Liver (tissue), 8 donors: ENCODE measurements at regions not wholly inside any gene's neighbourhood (a gene's known extent, or its start where the extent isn't known, plus 50 kb on each side); places are given as distances from the start of the nearest gene placed in this dataset.

Source experiments
- DNase-seq: peaks from one replicate; pipeline ENCODE4 v3.0.0-alpha.2; 2017; ENCODE audit warnings: low spot score
- H3K27ac ChIP-seq, 2 donors: one replicate each; pipeline ENCODE4 v1.7.0; 2013; ENCODE audit warnings: inconsistent platforms in 2 of 2, low read length in 2 of 2, control low read depth in 1 of 2, low read depth in 1 of 2, mild to moderate bottlenecking in 1 of 2
- H3K27me3 ChIP-seq, 4 donors: one replicate each; pipeline versions ENCODE4 v1.6.1 to v1.7.0; 2013; ENCODE audit warnings: low read length in 3 of 4, inconsistent platforms in 1 of 4, mild to moderate bottlenecking in 1 of 4, moderate library complexity in 1 of 4; ENCODE audit not compliant: control insufficient read depth in 4 of 4, insufficient read depth in 4 of 4
- H3K36me3 ChIP-seq, 4 donors: one replicate each; pipeline versions ENCODE4 v1.6.1 to v1.7.0; 2013; ENCODE audit warnings: low read length in 3 of 4, mild to moderate bottlenecking in 3 of 4, low read depth in 1 of 4, moderate library complexity in 1 of 4; ENCODE audit not compliant: control insufficient read depth in 4 of 4, insufficient read depth in 3 of 4
- H3K4me1 ChIP-seq, 4 donors: one replicate each; pipeline versions ENCODE4 v1.6.1 to v1.7.0; 2013; ENCODE audit warnings: low read length in 3 of 4, mild to moderate bottlenecking in 3 of 4, moderate library complexity in 1 of 4; ENCODE audit not compliant: control insufficient read depth in 4 of 4, insufficient read depth in 4 of 4
- H3K4me3 ChIP-seq, 3 donors: one replicate each; pipeline versions ENCODE4 v1.6.1 to v1.7.0; 2013; ENCODE audit warnings: low read length in 3 of 3, control low read depth in 1 of 3, low read depth in 1 of 3, mild to moderate bottlenecking in 1 of 3
- H3K9ac ChIP-seq, 2 donors: one replicate each; pipeline ENCODE4 v1.7.0; 2013; ENCODE audit warnings: low read length in 2 of 2, mild to moderate bottlenecking in 2 of 2, moderate library complexity in 2 of 2, control low read depth in 1 of 2, low read depth in 1 of 2
- H3K9me3 ChIP-seq, 4 donors: one replicate each; pipeline versions ENCODE4 v1.6.1 to v1.7.0; 2013; ENCODE audit warnings: low read length in 3 of 4; ENCODE audit not compliant: control insufficient read depth in 4 of 4
- ATF3 ChIP-seq: IDR thresholded peaks from 2 replicates; pipeline ENCODE4 v1.6.1; 2016; ENCODE audit warnings: antibody characterized with exemption
- EGR1 ChIP-seq, 2 donors: IDR thresholded peaks; 2 replicates each; pipeline ENCODE4 v1.6.1; 2016 to 2018; ENCODE audit warnings: antibody characterized with exemption in 2 of 2, low read depth in 2 of 2
- FOXA1 ChIP-seq: IDR thresholded peaks from 2 replicates; pipeline ENCODE4 v1.6.1; 2016; ENCODE audit warnings: antibody characterized with exemption
- FOXA2 ChIP-seq: IDR thresholded peaks from 2 replicates; pipeline ENCODE4 v1.6.1; 2016; ENCODE audit warnings: antibody characterized with exemption
- GABPA ChIP-seq, 2 donors: IDR thresholded peaks in 1 of 2; conservative IDR thresholded peaks in 1 of 2; 2 replicates each; pipeline ENCODE4 v1.6.1; 2016; ENCODE audit warnings: antibody characterized with exemption in 2 of 2, mild to moderate bottlenecking in 1 of 2, moderate library complexity in 1 of 2
- HNF4A ChIP-seq, 2 donors: conservative IDR thresholded peaks; 2 replicates each; pipeline ENCODE4 v1.6.1; 2016; ENCODE audit warnings: antibody characterized with exemption in 2 of 2, mild to moderate bottlenecking in 2 of 2
- HNF4G ChIP-seq: IDR thresholded peaks from 2 replicates; pipeline ENCODE4 v1.6.1; 2016; ENCODE audit warnings: antibody characterized with exemption
- JUND ChIP-seq, 2 donors: IDR thresholded peaks; 2 replicates each; pipeline ENCODE4 v1.6.1; 2016; ENCODE audit warnings: antibody characterized with exemption in 2 of 2
- MAX ChIP-seq: IDR thresholded peaks from 2 replicates; pipeline ENCODE4 v1.6.1; 2016; ENCODE audit warnings: antibody characterized with exemption
- NR2F2 ChIP-seq: IDR thresholded peaks from 2 replicates; pipeline ENCODE4 v1.6.1; 2016; ENCODE audit warnings: antibody characterized with exemption
- RAD21 ChIP-seq, 2 donors: IDR thresholded peaks; 2 replicates each; pipeline ENCODE4 v1.6.1; 2016; ENCODE audit warnings: antibody characterized with exemption in 2 of 2, mild to moderate bottlenecking in 2 of 2
- REST ChIP-seq: IDR thresholded peaks from 2 replicates; pipeline ENCODE4 v1.6.1; 2016; ENCODE audit warnings: antibody characterized with exemption, mild to moderate bottlenecking
- RXRA ChIP-seq, 2 donors: IDR thresholded peaks; 2 replicates each; pipeline ENCODE4 v1.6.1; 2017 to 2018; ENCODE audit warnings: antibody characterized with exemption in 2 of 2, mild to moderate bottlenecking in 1 of 2
- SP1 ChIP-seq: IDR thresholded peaks from 2 replicates; pipeline ENCODE4 v1.6.1; 2018; ENCODE audit warnings: antibody characterized with exemption, mild to moderate bottlenecking
- TAF1 ChIP-seq: conservative IDR thresholded peaks from 2 replicates; pipeline ENCODE4 v1.6.1; 2016; ENCODE audit warnings: antibody characterized with exemption, mild to moderate bottlenecking
- YY1 ChIP-seq: IDR thresholded peaks from 2 replicates; pipeline ENCODE4 v1.6.1; 2016; ENCODE audit warnings: antibody characterized with exemption, mild to moderate bottlenecking
- WGBS: extraction: QIAGEN DNeasy Blood & Tissue Kit; methylation state at CpG from one replicate; pipeline ENCODE4 v1.1.7; 2013; 5-methylcytosine and 5-hydroxymethylcytosine counted together
- TF ChIP-seq, protein P1 (sequence below): fragments of 150-350 bp; IDR thresholded peaks from 2 replicates; pipeline ENCODE4 v1.5.1; 2017; ENCODE audit warnings: improper control_type of control experiment, low read depth, low read length; ENCODE audit not compliant: missing input control
- TF ChIP-seq, protein P2 (sequence below): IDR thresholded peaks from 2 replicates; pipeline ENCODE4 v1.6.1; 2016; ENCODE audit warnings: antibody characterized with exemption
- donor health status: healthy.
- donor health status: healthy.
- donor health status: healthy.
- donor health status: healthy.
- donor health status: healthy.

GRCh38 chr3:94596141-94596540 lies 533.3 kb downstream of the NSUN3 start (continued):
- TF ChIP-seq, protein P1, sequence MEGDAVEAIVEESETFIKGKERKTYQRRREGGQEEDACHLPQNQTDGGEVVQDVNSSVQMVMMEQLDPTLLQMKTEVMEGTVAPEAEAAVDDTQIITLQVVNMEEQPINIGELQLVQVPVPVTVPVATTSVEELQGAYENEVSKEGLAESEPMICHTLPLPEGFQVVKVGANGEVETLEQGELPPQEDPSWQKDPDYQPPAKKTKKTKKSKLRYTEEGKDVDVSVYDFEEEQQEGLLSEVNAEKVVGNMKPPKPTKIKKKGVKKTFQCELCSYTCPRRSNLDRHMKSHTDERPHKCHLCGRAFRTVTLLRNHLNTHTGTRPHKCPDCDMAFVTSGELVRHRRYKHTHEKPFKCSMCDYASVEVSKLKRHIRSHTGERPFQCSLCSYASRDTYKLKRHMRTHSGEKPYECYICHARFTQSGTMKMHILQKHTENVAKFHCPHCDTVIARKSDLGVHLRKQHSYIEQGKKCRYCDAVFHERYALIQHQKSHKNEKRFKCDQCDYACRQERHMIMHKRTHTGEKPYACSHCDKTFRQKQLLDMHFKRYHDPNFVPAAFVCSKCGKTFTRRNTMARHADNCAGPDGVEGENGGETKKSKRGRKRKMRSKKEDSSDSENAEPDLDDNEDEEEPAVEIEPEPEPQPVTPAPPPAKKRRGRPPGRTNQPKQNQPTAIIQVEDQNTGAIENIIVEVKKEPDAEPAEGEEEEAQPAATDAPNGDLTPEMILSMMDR, result no peak
- no peak for TF ChIP-seq FOXA2
- TF ChIP-seq, protein P2, sequence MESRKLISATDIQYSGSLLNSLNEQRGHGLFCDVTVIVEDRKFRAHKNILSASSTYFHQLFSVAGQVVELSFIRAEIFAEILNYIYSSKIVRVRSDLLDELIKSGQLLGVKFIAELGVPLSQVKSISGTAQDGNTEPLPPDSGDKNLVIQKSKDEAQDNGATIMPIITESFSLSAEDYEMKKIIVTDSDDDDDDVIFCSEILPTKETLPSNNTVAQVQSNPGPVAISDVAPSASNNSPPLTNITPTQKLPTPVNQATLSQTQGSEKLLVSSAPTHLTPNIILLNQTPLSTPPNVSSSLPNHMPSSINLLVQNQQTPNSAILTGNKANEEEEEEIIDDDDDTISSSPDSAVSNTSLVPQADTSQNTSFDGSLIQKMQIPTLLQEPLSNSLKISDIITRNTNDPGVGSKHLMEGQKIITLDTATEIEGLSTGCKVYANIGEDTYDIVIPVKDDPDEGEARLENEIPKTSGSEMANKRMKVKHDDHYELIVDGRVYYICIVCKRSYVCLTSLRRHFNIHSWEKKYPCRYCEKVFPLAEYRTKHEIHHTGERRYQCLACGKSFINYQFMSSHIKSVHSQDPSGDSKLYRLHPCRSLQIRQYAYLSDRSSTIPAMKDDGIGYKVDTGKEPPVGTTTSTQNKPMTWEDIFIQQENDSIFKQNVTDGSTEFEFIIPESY, result no peak
- TF ChIP-seq EGR1 (IDR thresholded peaks at IDR 0.05; ENCODE audit: low read depth in 2 of 2), result no peak
- no peak for TF ChIP-seq HNF4A (conservative IDR thresholded peaks at IDR 0.05)
- TF ChIP-seq GABPA (IDR thresholded peaks at IDR 0.05 in 1 of 2, conservative IDR thresholded peaks at IDR 0.05 in 1 of 2), result no peak

- Histone ChIP-seq H3K9me3 (no peaks in the 10 kb centered on the region), H3K4me3 (no peak overlapping the region), H3K27ac (no peak overlapping the region), H3K4me1 (no peaks in the 10 kb centered on the region), H3K27me3 (no peaks in the 10 kb centered on the region), H3K36me3 (no peaks in the 10 kb centered on the region), H3K9ac (no peak overlapping the region)
- WGBS, result 52% methylated on average over 4 of the region's 4 CpGs
- TF ChIP-seq MAX (no peak), FOXA1 (no peak), GABPA (IDR thresholded peaks at IDR 0.05 in 1 of 2, conservative IDR thresholded peaks at IDR 0.05 in 1 of 2) (no peak), REST (no peak), JUND (IDR thresholded peaks at IDR 0.05) (no peak), EGR1 (IDR thresholded peaks at IDR 0.05; ENCODE audit: low read depth in 2 of 2) (no peak), HNF4G (no peak), FOXA2 (no peak), TAF1 (no peak), NR2F2 (no peak), YY1 (no peak), SP1 (no peak), ATF3 (no peak), RAD21 (IDR thresholded peaks at IDR 0.05) (no peak), HNF4A (conservative IDR thresholded peaks at IDR 0.05) (no peak), RXRA (IDR thresholded peaks at IDR 0.05) (no peak)
- TF ChIP-seq, protein P2, result no peak
- TF ChIP-seq, protein P1, result no peak
- DNase-seq, result no peak
Observed at GRCh38 chr3:94596887-94597566, 534.2 kb downstream of the NSUN3 start.
